ENCODE measurements at regions not wholly inside any gene's neighbourhood (a gene's known extent, or its start where the extent isn't known, plus 50 kb on each side); places are given as distances from the start of the nearest gene placed in this dataset.

DNA sequence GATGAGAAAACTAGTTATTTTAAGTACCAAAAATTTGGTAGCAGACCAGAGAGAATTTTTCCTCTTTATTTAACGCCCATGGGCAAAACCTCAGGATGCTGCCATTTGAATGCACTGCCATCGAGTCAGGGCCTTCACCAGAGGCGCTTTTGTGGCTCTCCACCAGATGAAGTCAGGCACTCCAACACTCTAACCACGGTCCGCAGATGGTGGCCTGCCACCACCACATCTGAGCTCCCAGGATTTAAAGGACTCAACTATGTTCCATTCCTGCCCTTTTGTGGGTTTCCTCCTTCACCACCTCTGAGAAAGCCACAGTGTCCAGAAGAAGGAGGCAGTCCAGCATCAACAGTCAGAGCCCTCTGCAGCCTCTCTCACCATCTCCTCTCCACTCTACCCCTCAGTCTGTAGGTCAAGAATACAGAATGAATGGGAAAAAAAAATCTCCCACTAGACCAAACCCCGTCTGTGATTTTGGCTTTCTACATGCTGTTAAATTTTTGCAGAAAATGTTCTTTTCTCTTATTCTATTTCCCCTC lies 647.4 kb downstream of the USP25 start:
- DNase-seq: no peak

DNA sequence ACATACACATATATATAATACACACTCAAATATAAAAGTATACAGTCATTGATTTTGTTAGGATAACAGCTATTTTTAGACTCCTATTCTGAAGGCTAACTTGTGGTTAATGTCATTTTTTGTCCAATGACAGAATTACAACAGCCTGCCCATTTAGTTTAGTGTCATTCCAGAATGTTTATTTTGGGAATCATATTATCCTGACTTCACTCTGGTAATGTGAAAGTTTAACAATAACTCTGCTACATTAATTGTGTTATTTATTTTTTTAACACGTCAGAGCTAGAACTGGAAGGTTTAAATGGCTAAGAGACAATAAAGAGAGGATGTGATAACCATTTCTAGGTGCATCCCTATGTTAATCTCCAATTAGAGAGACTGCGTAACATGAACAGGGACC lies 648.1 kb downstream of the USP25 start:
- DNase-seq: no peak

DNA sequence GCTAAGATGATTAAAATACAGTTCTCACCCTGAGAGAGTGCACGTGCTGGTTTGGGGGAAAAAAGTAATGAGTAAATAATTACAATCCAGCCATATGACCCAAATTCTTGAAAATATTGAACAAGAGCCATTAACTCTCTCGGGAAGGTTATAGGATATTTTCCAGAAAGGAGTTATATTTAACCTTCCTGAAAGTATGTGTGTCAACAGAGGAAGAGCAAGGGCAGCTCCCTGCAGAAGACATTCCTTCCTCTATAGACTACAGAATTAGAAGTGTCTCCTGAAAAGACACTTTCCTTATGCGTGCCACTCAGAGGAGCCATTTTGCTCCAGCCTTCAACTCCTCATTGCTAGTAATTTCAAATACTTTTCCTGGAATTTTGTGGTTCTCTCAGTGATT lies 648.7 kb downstream of the USP25 start:
- no peak for DNase-seq

DNA sequence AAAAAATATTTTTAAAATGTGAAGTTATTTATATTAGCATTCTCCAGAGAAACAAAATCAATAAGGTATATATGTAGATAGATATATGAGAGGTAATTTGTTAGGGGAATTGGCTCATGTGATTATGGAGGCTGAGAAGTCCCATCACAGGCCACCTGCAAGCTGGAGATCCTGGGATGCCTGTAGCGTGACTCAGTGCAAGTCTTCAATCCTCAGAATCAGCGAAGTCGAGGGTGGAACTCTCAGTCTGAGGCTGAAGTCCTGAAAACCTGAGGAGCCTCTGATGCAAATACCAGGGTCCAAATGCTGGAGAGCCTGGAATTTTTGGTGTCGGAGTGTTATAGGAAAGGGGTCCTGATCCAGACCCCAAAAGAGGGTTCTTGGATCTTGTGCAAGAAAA lies 658.5 kb downstream of the USP25 start:
- no peak for DNase-seq

DNA sequence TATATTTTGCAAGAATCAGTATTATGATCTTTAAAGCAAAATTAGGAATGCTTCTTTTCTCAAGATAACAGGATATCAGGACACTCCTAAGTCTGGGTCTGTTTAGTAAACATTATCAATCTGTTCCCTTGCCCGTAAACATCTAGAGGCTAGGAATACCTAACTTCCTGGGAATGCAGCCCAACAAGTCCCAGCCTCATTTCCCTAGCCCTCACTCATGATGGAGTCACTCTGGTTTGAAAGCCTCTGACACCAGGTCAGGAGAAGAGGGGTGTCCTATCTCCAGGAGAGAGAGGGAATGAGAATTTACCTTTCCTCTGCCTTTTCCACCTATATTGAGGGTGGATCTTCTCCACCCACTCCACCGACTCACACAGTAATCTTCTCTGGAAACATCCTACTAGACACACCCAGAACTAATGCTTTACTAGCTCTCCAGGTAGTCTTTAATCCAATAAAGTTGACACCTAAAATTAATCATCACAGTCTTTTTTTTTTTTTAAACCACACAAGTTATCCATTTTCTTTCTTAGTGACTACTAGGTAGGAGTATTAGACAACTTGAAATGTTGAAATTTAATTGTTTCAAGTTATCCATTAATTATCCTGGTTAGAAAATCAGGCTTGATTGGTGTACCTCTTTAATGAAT lies 659.3 kb downstream of the USP25 start:
- DNase-seq: no peak

DNA sequence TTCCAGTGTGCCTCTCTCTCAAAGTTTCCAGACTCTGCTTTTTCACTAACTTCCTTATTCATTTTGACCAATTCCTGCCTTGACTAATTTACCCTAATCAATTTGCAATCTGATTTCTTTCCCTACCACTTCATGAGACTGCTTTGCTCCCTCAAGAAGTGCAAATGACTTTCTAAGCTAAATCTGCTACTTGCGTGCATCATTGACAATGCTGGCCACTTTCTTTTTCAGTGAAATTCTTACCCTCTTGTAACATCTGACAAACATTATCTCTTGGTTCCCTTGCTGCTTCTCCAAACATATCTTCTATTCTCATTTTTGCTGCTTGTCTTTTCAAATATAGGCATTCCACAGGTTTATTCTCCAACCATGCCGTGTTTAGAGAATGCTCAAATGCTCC lies 659.9 kb downstream of the USP25 start:
- no peak for DNase-seq

DNA sequence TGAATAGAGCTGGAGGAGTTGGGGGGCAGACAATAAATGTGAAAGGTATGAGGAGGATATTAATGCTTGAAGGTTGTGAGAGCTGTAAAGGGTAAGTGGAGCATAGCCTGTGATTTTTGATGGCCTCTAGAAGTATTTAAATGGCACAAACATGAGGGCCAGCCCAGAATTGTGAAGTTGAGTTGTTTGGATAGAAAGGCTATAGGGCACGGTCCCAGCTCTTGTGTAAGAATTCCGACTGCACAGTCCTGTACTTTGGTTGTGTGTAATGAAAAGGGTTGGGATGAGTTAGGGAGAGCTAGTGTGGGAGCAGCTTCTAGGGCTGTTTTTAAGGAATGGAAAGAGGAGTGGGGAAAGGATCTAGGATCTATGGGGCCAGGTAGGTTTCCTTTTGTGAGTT lies 665.5 kb downstream of the USP25 start:
- no peak for DNase-seq

DNA sequence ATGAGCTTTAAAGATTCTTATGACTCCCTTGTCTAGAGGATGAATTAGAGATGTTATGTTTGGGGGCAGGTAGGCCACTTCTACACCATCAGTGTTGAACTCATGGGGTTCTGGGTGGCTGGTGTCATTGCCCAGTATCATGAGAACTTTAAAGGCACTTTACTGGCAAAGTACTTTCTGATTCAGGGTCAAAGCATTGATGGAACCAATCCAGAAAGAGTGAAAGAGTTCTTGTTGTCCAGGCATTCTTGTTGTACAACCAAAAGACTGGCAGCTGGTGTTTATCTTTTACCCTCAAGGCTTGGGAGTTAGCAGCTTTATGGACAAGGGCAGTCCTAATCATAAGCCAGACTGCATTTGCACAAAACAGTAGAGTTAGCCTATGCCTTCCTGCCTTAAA lies 673.0 kb downstream of the USP25 start:
- DNase-seq: no peak

DNA sequence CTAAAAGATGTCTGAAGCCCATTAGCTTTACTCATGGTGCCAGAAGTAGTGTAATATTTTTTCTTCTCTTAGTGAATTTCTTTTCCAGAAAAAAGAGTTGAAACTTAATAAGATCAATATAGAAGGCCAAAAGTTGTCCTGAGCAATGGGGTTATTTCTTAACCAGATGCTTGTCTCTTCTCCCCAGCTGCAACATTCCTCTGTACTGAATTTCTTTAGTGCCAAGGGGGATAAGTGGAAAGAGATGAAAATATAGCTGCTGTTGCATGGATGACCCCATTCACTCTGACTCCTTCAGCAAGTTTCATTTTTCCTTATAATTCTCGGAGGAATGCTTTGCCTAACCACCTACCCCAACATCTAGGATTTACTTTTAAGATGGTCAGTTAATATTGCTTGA lies 675.0 kb downstream of the USP25 start:
- no peak for DNase-seq

DNA sequence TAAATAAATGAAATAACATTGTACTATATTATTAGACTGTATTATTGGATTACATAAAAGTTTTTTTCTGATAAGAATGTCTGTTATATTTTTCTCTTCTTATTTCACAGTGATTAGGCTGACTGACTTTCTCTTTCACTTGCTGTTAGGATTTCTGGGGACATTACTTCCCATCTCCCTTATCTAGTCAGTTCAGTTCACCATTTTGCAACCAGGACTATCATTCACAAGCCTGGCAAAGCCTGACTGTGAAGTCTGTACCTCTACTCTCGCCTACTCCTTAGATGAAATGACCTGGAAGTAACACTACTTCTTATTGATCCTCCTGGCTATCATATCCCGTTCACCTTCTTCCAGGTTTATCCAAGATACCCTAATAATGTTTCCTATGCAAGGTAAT lies 676.6 kb downstream of the USP25 start:
- DNase-seq: no peak

DNA sequence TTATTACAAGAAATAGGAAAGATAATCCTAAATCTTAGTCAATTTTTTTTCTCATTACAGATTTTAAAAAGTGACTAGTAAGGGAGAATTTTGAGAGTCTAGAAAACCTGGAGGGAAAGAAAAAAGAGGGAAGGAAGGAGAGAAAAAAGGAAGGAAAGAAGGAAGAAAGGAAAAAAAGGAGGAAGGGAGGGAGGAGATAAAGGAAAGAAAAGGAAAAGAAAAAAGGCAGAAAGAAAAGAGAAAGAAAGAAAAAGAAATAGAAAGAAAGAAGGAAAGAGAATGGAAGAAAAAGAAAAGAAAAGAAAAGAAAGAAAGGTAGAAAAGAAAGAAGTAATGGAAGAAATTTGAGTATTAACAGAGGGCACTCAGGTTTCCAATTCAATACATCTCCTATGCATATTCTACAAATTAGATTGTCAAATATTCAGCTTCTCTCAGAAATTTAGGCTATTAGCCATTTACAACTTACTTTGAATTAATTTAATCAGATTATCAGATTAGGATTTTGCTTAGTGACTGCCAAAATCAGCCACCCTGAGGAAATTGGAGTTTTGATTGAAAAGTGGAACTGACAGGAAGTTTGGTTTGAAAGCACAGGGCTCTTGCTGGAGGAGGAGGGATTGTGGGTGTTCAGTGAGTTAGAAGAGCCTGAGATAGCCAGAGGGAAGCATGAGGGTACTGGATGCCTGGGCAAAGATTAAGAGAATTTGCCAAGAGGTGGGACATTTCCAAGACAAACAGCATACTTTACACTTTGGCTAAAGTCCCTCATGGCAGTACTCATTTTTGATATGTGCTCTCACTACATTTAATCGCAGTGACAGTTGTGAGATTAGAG lies 677.8 kb downstream of the USP25 start:
- no peak for DNase-seq

DNA sequence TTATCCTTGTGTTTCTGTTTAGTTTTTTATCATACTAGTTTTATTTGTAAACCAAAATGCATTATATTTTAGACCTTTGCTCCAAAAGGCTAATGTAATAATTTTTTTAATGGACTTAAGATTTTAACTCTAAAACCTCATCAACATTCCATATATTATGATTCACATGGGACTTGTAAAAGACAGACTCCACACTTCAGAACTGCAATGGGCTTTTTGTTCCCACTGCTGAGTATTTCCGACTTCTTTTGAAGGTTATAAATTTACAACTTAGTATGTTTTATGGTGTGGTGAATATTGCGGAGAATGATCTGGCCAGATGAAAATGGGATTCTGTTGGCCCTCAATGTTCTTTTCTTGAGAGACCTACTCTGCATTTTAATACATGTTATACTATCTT lies 678.5 kb downstream of the USP25 start:
- DNase-seq: no peak

DNA sequence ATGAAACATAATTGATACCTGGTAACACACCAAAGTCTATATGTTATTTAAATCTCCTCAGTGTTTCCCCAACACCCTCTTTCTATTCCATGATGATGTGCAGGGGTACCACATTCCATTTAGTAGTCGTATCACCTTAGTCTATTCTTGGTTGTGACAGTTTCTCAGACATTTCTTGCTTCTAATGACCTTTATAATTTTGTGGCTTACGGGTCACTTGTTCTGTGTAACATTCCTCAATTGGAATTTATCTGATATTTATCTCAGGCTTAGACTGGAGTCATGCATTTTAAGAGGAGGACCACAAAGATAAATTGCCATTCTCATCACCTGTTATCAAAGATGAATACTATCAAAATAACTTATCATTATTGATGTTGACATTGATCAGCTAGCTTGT lies 679.6 kb downstream of the USP25 start:
- DNase-seq: no peak

DNA sequence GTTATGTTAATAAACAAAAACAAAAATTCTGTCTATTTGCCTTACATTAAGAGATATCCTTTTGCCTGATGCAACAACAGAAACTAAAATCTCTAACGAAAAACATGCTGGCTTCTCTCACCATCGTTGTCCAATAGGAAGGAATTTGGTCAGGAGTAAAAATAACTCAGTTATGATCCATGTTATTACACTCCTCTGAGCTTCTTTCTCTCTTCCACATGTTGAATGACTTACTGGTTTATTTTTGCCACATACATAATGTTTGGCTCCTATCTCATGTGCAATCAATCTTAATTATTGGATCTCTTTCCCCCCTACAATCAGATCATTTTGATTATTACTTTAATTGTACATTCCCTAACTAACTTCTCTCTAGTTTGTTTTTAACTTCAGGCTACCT lies 688.4 kb downstream of the USP25 start:
- DNase-seq: no peak

DNA sequence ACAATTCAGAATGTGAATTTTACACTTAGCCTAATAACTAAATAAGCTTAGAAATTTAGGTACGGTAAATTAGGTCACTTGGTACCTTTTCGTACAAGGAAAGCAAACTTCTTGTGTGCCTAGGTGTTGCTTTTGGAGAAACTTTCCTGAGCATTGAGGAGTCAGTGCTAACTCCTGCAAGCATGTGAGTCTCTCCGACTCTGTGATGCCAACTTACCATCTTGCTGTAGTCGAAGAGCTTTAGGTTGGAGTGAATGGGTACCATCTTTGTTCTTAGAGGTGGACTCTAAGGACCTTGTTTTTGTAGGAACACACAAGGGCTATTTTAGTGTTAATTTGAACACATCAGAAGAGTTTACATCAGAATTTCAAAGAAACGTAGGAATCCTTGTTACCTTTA lies 688.9 kb downstream of the USP25 start:
- DNase-seq: no peak

DNA sequence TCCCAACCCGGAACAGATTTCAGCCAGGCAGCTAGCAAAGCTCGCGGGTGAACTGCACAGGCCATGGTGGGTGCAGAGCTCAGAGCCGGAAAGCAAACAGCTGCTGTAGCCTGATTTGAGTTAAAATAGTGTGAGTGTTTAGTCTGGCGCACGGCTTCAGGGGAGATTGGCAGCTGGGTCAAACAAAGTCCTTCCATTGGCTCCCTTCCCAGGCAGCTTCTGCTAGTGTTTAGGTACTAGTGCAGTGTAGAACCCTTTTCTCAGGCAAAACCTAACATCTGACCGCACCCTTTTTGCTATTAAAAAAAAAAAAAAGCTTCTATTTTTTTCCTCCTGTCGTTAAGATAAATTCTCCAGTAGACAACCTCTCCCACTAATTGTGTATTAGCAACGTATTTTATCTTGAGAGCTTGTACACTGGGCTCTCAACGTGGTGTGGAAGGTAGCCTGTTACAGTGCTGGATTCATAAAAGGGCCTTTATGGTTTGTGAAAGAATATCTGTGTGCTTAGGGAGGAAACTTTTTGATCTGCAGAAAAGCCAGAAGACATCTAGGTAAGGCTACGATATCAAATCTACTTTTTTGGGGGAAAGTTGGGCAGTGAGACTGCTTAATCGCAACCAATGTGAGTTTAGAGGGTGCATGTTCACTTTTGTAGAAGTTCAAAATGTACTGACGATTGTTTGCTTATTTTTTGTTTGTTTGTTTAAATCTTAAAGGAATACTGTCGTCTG lies 689.6 kb downstream of the USP25 start:
- DNase-seq: no peak

DNA sequence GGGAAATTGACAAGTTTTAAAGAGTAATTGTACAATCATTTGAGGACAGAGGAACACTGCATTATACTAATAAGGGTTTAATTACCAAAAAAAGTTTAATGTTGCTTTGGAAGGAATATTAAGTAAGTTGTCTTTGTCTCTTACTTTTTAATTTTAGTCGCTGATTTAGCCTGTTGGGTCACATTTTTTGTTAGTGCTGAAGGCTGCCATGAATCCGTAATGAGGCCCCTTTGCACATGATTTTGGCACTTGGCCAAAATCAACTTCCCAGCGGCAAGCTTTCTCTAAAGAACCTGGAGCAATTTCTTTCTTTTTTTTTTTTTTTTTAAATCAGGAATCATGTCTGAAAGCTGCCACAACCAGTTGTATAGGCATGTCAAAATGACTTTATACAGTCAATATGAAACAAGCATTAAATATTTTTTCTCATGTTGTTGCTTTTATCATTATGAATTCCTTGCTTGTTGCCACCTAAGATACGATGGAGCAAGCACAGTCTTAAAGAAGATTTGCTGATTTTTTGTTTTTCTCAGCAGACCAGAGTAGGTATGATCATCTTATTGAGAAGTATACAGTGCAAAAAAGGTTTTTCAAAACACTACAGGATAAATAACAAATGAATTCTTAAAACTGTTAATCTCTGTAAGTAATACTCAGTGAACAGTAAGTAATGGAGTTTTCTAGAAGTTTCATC lies 690.4 kb downstream of the USP25 start:
- no peak for DNase-seq

DNA sequence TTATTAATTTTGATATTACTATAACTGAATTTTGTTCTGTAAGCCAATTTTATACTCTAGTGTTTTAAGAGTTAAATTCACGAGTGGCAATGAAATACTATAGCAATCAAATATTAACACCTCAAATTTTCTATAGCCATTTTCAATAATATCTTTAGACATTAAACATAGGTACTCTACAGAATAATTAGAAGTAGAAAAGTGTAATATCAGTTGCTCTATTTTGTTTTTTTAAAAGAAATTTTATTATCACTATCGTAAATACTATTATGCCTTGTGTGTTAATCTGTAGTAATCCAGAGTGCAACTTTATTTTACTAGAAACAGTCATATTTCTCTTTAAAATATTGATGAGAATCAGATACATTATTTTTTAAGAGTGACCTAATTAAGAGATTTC lies 691.2 kb downstream of the USP25 start:
- no peak for DNase-seq

DNA sequence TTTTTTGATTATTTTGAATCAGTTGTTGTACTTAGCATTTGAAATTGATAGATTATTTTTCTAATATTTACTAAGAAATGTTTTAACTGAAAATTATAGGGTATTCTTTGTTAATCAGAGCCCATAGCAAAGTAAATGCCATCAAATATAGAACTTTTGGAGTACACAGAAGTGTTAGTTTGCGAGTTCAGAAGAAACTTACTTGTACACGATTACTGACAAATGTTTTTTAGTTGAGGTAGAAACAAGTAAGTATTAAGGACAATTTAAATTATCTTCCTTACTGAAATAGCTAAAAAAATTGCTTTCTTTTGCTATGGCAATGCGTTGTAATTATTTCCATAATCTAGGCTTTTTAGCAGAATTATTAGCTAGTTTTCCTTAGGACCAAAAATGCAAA lies 692.2 kb downstream of the USP25 start:
- no peak for DNase-seq

DNA sequence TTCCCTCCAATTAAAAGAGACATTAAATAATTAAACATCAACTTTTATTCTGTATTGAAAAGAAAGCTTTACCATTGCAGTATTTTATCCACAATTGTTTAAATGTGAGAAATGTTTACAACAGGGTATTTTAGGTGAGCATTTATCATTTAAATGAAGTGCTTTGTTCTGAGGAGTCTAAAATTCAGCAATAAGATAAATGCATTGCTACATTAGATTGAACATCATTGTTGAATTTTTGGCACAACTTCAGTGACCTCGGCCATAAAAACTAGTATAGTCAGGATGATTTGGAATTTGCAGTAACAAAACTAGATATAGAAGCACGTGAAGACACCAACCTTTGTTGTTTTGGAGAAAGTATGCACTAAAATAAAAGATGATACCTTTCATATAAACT lies 692.9 kb downstream of the USP25 start:
- DNase-seq: no peak

DNA sequence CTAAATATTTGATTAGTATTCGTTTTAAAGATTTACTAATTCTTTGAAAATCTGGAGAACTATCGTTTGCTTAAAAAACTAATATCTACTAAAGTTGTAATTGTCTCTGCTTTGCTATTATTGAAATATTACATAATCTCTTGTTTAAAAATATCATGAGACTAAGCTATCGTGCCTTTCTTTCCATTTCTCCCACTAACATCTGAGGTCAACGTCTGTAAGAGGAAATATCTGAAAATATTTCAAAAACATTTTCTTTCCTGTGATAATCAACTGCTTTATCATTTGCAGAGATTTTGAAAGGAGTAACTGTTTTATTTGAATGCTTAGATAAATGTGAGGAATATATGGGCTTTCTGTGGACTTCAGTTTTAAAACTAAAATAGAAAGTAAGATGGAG lies 694.1 kb downstream of the USP25 start:
- DNase-seq: no peak

DNA sequence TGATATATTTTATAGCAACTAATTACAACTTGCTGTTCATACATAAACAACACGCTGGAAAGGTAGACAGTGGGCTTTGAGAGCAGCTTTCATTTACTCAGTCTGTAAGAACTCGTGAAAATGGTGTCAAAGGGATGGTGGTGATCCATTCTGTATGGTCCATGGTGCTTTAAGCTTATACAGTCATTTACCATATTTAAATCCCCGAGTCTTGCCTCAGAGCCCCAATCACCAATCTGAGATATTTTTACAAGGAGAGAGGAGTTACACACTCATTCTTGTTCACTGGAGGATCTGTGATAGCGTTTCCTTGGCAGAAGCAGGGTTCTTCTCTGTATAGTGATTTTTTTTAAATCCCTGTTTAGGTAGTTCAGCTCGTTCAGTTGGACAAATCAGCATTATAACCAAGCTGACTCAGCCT lies 694.6 kb downstream of the USP25 start:
- no peak for DNase-seq

DNA sequence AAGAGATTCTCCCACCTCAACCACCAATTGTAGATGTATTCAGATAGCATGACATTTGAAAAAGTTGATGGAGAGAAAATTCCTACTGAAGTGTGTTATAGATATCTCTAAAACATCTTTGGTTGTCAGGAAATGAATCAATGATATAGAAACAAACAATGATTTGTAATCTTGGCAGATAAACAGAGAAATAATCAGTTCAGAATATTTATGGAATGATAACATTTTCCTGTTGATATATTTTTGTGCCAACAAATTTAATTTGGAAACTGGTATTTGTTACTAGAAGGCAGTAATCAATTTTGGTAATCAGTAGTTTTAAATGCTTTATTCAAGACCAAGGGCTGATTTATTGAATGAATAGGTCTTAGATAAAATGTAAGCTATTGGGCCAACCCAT lies 695.6 kb downstream of the USP25 start:
- DNase-seq: no peak

Measured in NCI-H526 treated with DMSO at 0.1 percent for 48 hours (cell line).